ENCODE measurements at regions not wholly inside any gene's neighbourhood (a gene's known extent, or its start where the extent isn't known, plus 50 kb on each side); places are given as distances from the start of the nearest gene placed in this dataset.

- H3K27ac ChIP-seq (ENCODE audit: low read length), result no peak overlapping the region
- no peaks in the 10 kb centered on the region for H3K27me3 ChIP-seq (ENCODE audit: low read depth, low read length)
- H3K4me3 ChIP-seq (ENCODE audit: low read depth in 1 of 2, low read length in 2 of 2), result no peak overlapping the region
- no peaks in the 10 kb centered on the region for H3K4me1 ChIP-seq (ENCODE audit: control insufficient read depth in 1 of 2, insufficient read depth in 2 of 2, low read length in 2 of 2)
- H3K9me3 ChIP-seq (ENCODE audit: control insufficient read depth in 1 of 2, low read length in 2 of 2), result peaks cover 0 to 3% of the 10 kb centered on the region in 2 donors
- no peaks in the 10 kb centered on the region for H3K36me3 ChIP-seq (ENCODE audit: control insufficient read depth in 1 of 2, insufficient read depth in 2 of 2, low read length in 2 of 2)
Measured at GRCh38 chr16:80489173-80489572, 51.6 kb upstream of the DYNLRB2 start.

- H3K4me3 ChIP-seq (ENCODE audit: low read depth in 1 of 2, low read length in 2 of 2), result no peak overlapping the region
- H3K36me3 ChIP-seq (ENCODE audit: control insufficient read depth in 1 of 2, insufficient read depth in 2 of 2, low read length in 2 of 2), result no peaks in the 10 kb centered on the region
- H3K4me1 ChIP-seq (ENCODE audit: control insufficient read depth in 1 of 2, insufficient read depth in 2 of 2, low read length in 2 of 2), result no peaks in the 10 kb centered on the region
Measured at GRCh38 chr16:80488167-80488566, 52.6 kb upstream of the DYNLRB2 start.

GRCh38 chr16:80480664-80481063 is 60.1 kb upstream of the DYNLRB2 start:
- Histone ChIP-seq H3K4me1 (ENCODE audit: control insufficient read depth in 1 of 2, insufficient read depth in 2 of 2, low read length in 2 of 2) (no peaks in the 10 kb centered on the region), H3K36me3 (ENCODE audit: control insufficient read depth in 1 of 2, insufficient read depth in 2 of 2, low read length in 2 of 2) (no peaks in the 10 kb centered on the region), H3K27ac (ENCODE audit: low read length) (no peak overlapping the region)

More at GRCh38 chr16:80488167-80488566, 52.6 kb upstream of the DYNLRB2 start:
- Histone ChIP-seq H3K27ac (ENCODE audit: low read length) (no peak overlapping the region), H3K9me3 (ENCODE audit: control insufficient read depth in 1 of 2, low read length in 2 of 2) (no peaks in the 10 kb centered on the region), H3K27me3 (ENCODE audit: low read depth, low read length) (no peaks in the 10 kb centered on the region)

GRCh38 chr16:80477838-80478237 is 63.0 kb upstream of the DYNLRB2 start:
- H3K4me1 ChIP-seq (ENCODE audit: control insufficient read depth in 1 of 2, insufficient read depth in 2 of 2, low read length in 2 of 2), result no peaks in the 10 kb centered on the region
- H3K27ac ChIP-seq (ENCODE audit: low read length), result no peak overlapping the region
- H3K36me3 ChIP-seq (ENCODE audit: control insufficient read depth in 1 of 2, insufficient read depth in 2 of 2, low read length in 2 of 2), result no peaks in the 10 kb centered on the region
- H3K4me3 ChIP-seq (ENCODE audit: low read depth in 1 of 2, low read length in 2 of 2), result no peak overlapping the region
- no peaks in the 10 kb centered on the region for H3K27me3 ChIP-seq (ENCODE audit: low read depth, low read length)
- no peaks in the 10 kb centered on the region for H3K9me3 ChIP-seq (ENCODE audit: control insufficient read depth in 1 of 2, low read length in 2 of 2)

More at GRCh38 chr16:80480664-80481063, 60.1 kb upstream of the DYNLRB2 start:
- H3K9me3 ChIP-seq (ENCODE audit: control insufficient read depth in 1 of 2, low read length in 2 of 2), result no peaks in the 10 kb centered on the region
- no peak overlapping the region for H3K4me3 ChIP-seq (ENCODE audit: low read depth in 1 of 2, low read length in 2 of 2)
- H3K27me3 ChIP-seq (ENCODE audit: low read depth, low read length), result no peaks in the 10 kb centered on the region

- Histone ChIP-seq H3K4me3 (ENCODE audit: low read depth in 1 of 2, low read length in 2 of 2) (no peak overlapping the region), H3K36me3 (ENCODE audit: control insufficient read depth in 1 of 2, insufficient read depth in 2 of 2, low read length in 2 of 2) (no peaks in the 10 kb centered on the region), H3K27ac (ENCODE audit: low read length) (no peak overlapping the region), H3K4me1 (ENCODE audit: control insufficient read depth in 1 of 2, insufficient read depth in 2 of 2, low read length in 2 of 2) (peaks cover 3 to 5% of the 10 kb centered on the region in 2 donors), H3K27me3 (ENCODE audit: low read depth, low read length) (no peaks in the 10 kb centered on the region), H3K9me3 (ENCODE audit: control insufficient read depth in 1 of 2, low read length in 2 of 2) (no peaks in the 10 kb centered on the region)
Measured at GRCh38 chr16:80468029-80468428, 72.8 kb upstream of the DYNLRB2 start.

- Histone ChIP-seq H3K9me3 (ENCODE audit: control insufficient read depth in 1 of 2, low read length in 2 of 2) (no peaks in the 10 kb centered on the region), H3K27me3 (ENCODE audit: low read depth, low read length) (no peaks in the 10 kb centered on the region), H3K4me3 (ENCODE audit: low read depth in 1 of 2, low read length in 2 of 2) (no peak overlapping the region), H3K36me3 (ENCODE audit: control insufficient read depth in 1 of 2, insufficient read depth in 2 of 2, low read length in 2 of 2) (no peaks in the 10 kb centered on the region), H3K27ac (ENCODE audit: low read length) (no peak overlapping the region), H3K4me1 (ENCODE audit: control insufficient read depth in 1 of 2, insufficient read depth in 2 of 2, low read length in 2 of 2) (peaks cover 3 to 5% of the 10 kb centered on the region in 2 donors)
Measured at GRCh38 chr16:80466024-80466987, 74.5 kb upstream of the DYNLRB2 start.

GRCh38 chr16:80463751-80464495 is 76.9 kb upstream of the DYNLRB2 start:
- Histone ChIP-seq H3K27me3 (ENCODE audit: low read depth, low read length) (no peaks in the 10 kb centered on the region), H3K4me1 (ENCODE audit: control insufficient read depth in 1 of 2, insufficient read depth in 2 of 2, low read length in 2 of 2) (peaks cover 3 to 5% of the 10 kb centered on the region in 2 donors), H3K27ac (ENCODE audit: low read length) (no peak overlapping the region), H3K4me3 (ENCODE audit: low read depth in 1 of 2, low read length in 2 of 2) (no peak overlapping the region), H3K36me3 (ENCODE audit: control insufficient read depth in 1 of 2, insufficient read depth in 2 of 2, low read length in 2 of 2) (no peaks in the 10 kb centered on the region), H3K9me3 (ENCODE audit: control insufficient read depth in 1 of 2, low read length in 2 of 2) (no peaks in the 10 kb centered on the region)

- no peaks in the 10 kb centered on the region for H3K27me3 ChIP-seq (ENCODE audit: low read depth, low read length)
- no peak overlapping the region for H3K27ac ChIP-seq (ENCODE audit: low read length)
- H3K9me3 ChIP-seq (ENCODE audit: control insufficient read depth in 1 of 2, low read length in 2 of 2), result no peaks in the 10 kb centered on the region
- peaks cover 3 to 5% of the 10 kb centered on the region in 2 donors for H3K4me1 ChIP-seq (ENCODE audit: control insufficient read depth in 1 of 2, insufficient read depth in 2 of 2, low read length in 2 of 2)
- H3K4me3 ChIP-seq (ENCODE audit: low read depth in 1 of 2, low read length in 2 of 2), result no peak overlapping the region
- no peaks in the 10 kb centered on the region for H3K36me3 ChIP-seq (ENCODE audit: control insufficient read depth in 1 of 2, insufficient read depth in 2 of 2, low read length in 2 of 2)
Measured at GRCh38 chr16:80463326-80463725, 77.5 kb upstream of the DYNLRB2 start.

- Histone ChIP-seq H3K9me3 (ENCODE audit: control insufficient read depth in 1 of 2, low read length in 2 of 2) (no peaks in the 10 kb centered on the region), H3K36me3 (ENCODE audit: control insufficient read depth in 1 of 2, insufficient read depth in 2 of 2, low read length in 2 of 2) (no peaks in the 10 kb centered on the region), H3K4me3 (ENCODE audit: low read depth in 1 of 2, low read length in 2 of 2) (no peak overlapping the region), H3K4me1 (ENCODE audit: control insufficient read depth in 1 of 2, insufficient read depth in 2 of 2, low read length in 2 of 2) (peaks cover 3 to 5% of the 10 kb centered on the region in 2 donors), H3K27ac (ENCODE audit: low read length) (no peak overlapping the region), H3K27me3 (ENCODE audit: low read depth, low read length) (no peaks in the 10 kb centered on the region)
Measured at GRCh38 chr16:80462917-80463316, 77.9 kb upstream of the DYNLRB2 start.

- Histone ChIP-seq H3K27me3 (ENCODE audit: low read depth, low read length) (no peaks in the 10 kb centered on the region), H3K4me1 (ENCODE audit: control insufficient read depth in 1 of 2, insufficient read depth in 2 of 2, low read length in 2 of 2) (no peaks in the 10 kb centered on the region), H3K36me3 (ENCODE audit: control insufficient read depth in 1 of 2, insufficient read depth in 2 of 2, low read length in 2 of 2) (no peaks in the 10 kb centered on the region), H3K9me3 (ENCODE audit: control insufficient read depth in 1 of 2, low read length in 2 of 2) (no peaks in the 10 kb centered on the region), H3K27ac (ENCODE audit: low read length) (no peak overlapping the region), H3K4me3 (ENCODE audit: low read depth in 1 of 2, low read length in 2 of 2) (no peak overlapping the region)
Measured at GRCh38 chr16:80460988-80461387, 79.8 kb upstream of the DYNLRB2 start.

GRCh38 chr16:80459966-80460365 is 80.8 kb upstream of the DYNLRB2 start:
- H3K36me3 ChIP-seq (ENCODE audit: control insufficient read depth in 1 of 2, insufficient read depth in 2 of 2, low read length in 2 of 2), result no peaks in the 10 kb centered on the region
- no peak overlapping the region for H3K4me3 ChIP-seq (ENCODE audit: low read depth in 1 of 2, low read length in 2 of 2)
- H3K27me3 ChIP-seq (ENCODE audit: low read depth, low read length), result no peaks in the 10 kb centered on the region
- H3K9me3 ChIP-seq (ENCODE audit: control insufficient read depth in 1 of 2, low read length in 2 of 2), result no peaks in the 10 kb centered on the region
- no peak overlapping the region for H3K27ac ChIP-seq (ENCODE audit: low read length)
- H3K4me1 ChIP-seq (ENCODE audit: control insufficient read depth in 1 of 2, insufficient read depth in 2 of 2, low read length in 2 of 2), result no peaks in the 10 kb centered on the region

All from muscle layer of duodenum (tissue), 2 donors.